T-helper 1 cell (primary cell): ENCODE measurements at regions not wholly inside any gene's neighbourhood (a gene's known extent, or its start where the extent isn't known, plus 50 kb on each side); places are given as distances from the start of the nearest gene placed in this dataset.
"Not testable (repeated sequence)": the region's sequence is repeated elsewhere in the genome, so short reads cannot be mapped to it uniquely, and the experiment has no call there.

Experiments used
- DNase-seq, 5 donors: peaks; one replicate each; pipeline ENCODE4 v3.0.0-alpha.2; 2012 to 2020

GRCh38 chr17:68780596-68780995 is 174.6 kb downstream of the ABCA8 start:
- DNase-seq, result no peak

DNA sequence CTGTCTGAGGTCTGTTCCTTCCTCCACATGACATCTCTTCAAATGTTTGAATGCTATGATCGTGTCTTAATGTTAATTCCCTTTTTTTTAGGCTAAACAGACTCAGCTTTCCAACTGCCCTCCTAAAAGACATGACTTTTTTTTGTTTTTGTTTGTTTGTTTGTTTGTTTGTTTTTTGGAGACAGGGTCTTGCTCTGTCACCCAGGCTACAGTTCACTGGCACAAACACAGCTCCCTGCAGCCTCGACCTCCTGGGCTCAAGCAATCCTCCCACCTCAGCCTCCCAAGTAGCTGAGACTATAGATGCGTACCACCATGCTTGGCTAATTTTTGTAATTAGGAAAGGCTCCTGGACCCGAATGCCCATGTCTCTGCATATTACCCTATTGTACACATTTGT is 176.5 kb downstream of the ABCA8 start:
- no peak for DNase-seq

GRCh38 chr17:68777856-68778694 is 176.9 kb upstream of the FAM20A start:
- DNase-seq, result no peak

- DNase-seq, result no peak
These were observed 176.2 kb upstream of the FAM20A start for GRCh38 chr17:68777243-68777855.

DNA sequence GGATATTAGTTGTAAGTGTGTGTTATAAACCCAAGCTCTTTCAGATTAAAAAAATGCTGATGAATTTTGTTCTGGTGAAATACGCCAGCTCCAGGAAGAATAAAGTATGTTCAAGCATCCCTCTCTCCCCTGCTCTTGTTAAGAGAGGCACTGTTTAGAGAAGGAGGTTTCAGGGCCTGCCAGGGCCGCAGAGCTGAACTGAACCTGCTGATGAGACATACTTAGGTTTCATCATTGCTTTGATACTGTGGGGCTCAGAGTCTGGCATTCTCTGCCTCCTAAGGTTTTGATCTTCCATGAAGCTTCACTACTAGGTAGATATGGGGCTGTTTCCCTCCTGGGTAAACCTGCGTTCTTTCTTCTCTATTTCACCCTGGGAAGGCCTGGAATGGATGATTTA is 175.3 kb upstream of the FAM20A start:
- no peak for DNase-seq

- no peak for DNase-seq
These were observed 174.8 kb upstream of the FAM20A start for GRCh38 chr17:68775969-68776368.

- DNase-seq, result no peak
These were observed 174.2 kb upstream of the FAM20A start for GRCh38 chr17:68775318-68775717.

GRCh38 chr17:68771867-68772515 is 170.8 kb upstream of the FAM20A start:
- peak in 1 of 5 donors; percentile 37 for DNase-seq

- DNase-seq, result no peak
These were observed 167.6 kb upstream of the FAM20A start for GRCh38 chr17:68768804-68769203.

- DNase-seq, result no peak
These were observed 165.5 kb upstream of the FAM20A start for GRCh38 chr17:68766640-68767039.

DNA sequence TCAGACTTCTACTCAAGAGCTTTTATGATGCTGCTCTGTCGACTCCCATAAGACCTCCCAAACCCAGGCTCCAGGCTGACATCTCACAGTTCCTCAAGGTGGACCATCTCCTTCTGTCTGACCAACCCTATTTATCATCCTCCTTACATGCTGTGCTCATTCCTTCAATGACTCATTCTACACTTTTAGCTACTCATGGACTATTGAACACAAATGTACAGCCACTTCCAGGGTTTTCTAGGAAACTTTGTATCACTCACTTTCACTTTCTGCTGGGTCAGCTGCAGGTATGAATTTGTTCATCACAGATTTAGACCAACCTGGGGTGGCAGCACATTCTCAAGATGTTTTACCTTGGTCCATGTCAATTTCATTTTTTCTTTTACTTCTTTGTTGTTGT is 162.4 kb upstream of the FAM20A start:
- DNase-seq, result no peak

GRCh38 chr17:68762911-68763310 is 161.7 kb upstream of the FAM20A start:
- DNase-seq, result no peak

GRCh38 chr17:68760141-68760475 is 158.9 kb upstream of the FAM20A start:
- no peak for DNase-seq

- peak in 1 of 5 donors; percentile 51 for DNase-seq
These were observed 158.4 kb upstream of the FAM20A start for GRCh38 chr17:68759343-68760140.

DNA sequence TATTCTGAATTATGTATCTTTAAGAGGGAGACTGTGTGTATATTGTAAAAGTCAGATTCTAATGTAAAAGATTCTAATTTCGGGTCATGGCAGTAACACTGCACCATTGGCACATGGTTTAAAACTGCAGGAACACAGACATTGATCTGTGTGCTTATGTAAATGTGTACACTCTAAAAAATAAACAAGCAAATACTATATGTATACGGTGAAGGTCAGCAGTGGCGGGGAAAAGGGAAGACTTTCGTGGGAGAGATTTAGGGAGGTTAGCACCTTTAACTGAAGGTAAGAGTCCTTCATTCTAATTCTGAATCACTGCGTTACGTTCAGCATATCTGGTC is 157.8 kb upstream of the FAM20A start:
- DNase-seq, result no peak

DNA sequence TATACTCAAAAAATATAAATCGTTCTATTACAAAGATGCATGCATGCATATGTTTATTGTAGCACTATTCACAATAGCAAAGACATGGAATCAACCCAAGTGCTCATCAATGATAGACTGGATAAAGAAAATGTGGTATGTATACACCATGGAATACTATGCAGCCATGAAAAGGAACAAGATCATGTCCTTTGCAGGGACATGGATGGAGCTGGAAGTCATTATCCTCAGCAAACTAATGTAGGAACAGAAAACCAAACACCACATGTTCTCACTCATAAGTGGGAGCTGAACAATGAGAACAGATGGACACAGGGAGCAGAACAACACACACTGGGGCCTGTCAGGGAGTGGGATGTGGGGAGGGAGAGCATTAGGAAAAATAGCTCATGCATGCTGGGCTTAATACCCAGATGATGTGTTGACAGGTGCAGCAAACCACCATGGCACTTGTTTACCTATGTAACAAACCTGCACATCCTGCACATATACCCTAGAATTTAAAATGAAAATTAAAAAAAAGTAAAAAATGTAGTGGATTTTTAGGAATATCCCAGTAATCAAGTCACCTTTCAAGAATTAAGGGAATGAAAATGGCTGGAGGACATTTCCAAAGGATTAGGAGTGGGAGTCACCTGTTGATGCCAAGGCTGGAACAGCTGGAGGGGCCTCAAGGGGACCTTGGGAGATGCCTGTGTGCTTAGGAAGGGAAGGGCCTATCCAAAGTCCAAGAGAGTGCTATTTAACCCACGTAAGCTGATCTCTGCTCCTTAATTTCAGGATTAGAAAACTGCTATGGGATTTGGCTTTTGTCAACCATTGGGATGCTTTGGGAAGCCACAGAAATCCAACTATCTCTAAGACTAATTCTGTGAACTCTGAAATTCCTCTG is 156.9 kb upstream of the FAM20A start:
- not testable (repeated sequence) for DNase-seq

- no peak for DNase-seq
These were observed 153.0 kb upstream of the FAM20A start for GRCh38 chr17:68753985-68754769.

- no peak for DNase-seq
These were observed 149.0 kb upstream of the FAM20A start for GRCh38 chr17:68750208-68750562.

GRCh38 chr17:68749349-68750207 is 148.4 kb upstream of the FAM20A start:
- DNase-seq, result no peak

GRCh38 chr17:68748381-68748780 is 147.2 kb upstream of the FAM20A start:
- DNase-seq, result no peak
